ENCODE measurements at regions not wholly inside any gene's neighbourhood (a gene's known extent, or its start where the extent isn't known, plus 50 kb on each side); places are given as distances from the start of the nearest gene placed in this dataset.

- CTCF ChIA-PET (ENCODE audit: low intra/inter-chr PET ratio), result no interaction called here
- H3K9me1 ChIP-seq (ENCODE audit: control insufficient read depth, insufficient read depth, low read length), result no peaks in the 10 kb centered on the region
- H3K79me2 ChIP-seq (ENCODE audit: control insufficient read depth, insufficient read depth, low read length), result no peaks in the 10 kb centered on the region
- no peak overlapping the region for H3K27ac ChIP-seq (ENCODE audit: extremely low read depth, low read depth, low read length)
- no peaks in the 10 kb centered on the region; a peak in 1 of 5 replicates for H3K27me3 ChIP-seq (ENCODE audit: control insufficient read depth in 2 of 2, insufficient read depth in 2 of 2, low read length in 2 of 2)
- H3K4me2 ChIP-seq (ENCODE audit: insufficient read depth, low read length), result no peak overlapping the region
- no peaks in the 10 kb centered on the region for H3K36me3 ChIP-seq (ENCODE audit: control insufficient read depth, insufficient read depth, low read length)
- H2AFZ ChIP-seq (ENCODE audit: low read depth, low read length), result no peak overlapping the region
- 0% methylated on average over 3 of the region's 4 CpGs for WGBS (ENCODE audit: insufficient coverage, low coverage, missing lambda C conversion rate)
- no TSS peak for BruUV-seq (replicated peaks)
- in situ Hi-C loops (cut with MboI) (no loop called here), intact Hi-C loops (cut with micrococcal nuclease) (no loop called here)
- DNase-seq (ENCODE audit: extremely low read depth in 1 of 4, low spot score in 3 of 4), result no peak
- H3K9ac ChIP-seq (ENCODE audit: insufficient read depth in 1 of 2, low read depth in 2 of 2, low read length in 2 of 2), result no peak overlapping the region
- H3K4me3 ChIP-seq, result no peak overlapping the region
- POLR2A ChIA-PET, result no interaction called here
- ATAC-seq, result no peak
- H3K4me1 ChIP-seq (replicated peaks in 1 of 2; ENCODE audit: control insufficient read depth in 2 of 2, insufficient read depth in 2 of 2, low read length in 2 of 2), result no peaks in the 10 kb centered on the region
- no peak for FAIRE-seq
- H3K9me3 ChIP-seq (replicated peaks; ENCODE audit: control insufficient read depth, insufficient read depth, low read depth, low read length), result no peaks in the 10 kb centered on the region
- no peaks in the 10 kb centered on the region for H4K20me1 ChIP-seq (replicated peaks; ENCODE audit: control insufficient read depth, insufficient read depth, low read length)
- TF ChIP-seq, protein P1, sequence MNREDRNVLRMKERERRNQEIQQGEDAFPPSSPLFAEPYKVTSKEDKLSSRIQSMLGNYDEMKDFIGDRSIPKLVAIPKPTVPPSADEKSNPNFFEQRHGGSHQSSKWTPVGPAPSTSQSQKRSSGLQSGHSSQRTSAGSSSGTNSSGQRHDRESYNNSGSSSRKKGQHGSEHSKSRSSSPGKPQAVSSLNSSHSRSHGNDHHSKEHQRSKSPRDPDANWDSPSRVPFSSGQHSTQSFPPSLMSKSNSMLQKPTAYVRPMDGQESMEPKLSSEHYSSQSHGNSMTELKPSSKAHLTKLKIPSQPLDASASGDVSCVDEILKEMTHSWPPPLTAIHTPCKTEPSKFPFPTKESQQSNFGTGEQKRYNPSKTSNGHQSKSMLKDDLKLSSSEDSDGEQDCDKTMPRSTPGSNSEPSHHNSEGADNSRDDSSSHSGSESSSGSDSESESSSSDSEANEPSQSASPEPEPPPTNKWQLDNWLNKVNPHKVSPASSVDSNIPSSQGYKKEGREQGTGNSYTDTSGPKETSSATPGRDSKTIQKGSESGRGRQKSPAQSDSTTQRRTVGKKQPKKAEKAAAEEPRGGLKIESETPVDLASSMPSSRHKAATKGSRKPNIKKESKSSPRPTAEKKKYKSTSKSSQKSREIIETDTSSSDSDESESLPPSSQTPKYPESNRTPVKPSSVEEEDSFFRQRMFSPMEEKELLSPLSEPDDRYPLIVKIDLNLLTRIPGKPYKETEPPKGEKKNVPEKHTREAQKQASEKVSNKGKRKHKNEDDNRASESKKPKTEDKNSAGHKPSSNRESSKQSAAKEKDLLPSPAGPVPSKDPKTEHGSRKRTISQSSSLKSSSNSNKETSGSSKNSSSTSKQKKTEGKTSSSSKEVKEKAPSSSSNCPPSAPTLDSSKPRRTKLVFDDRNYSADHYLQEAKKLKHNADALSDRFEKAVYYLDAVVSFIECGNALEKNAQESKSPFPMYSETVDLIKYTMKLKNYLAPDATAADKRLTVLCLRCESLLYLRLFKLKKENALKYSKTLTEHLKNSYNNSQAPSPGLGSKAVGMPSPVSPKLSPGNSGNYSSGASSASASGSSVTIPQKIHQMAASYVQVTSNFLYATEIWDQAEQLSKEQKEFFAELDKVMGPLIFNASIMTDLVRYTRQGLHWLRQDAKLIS (CRISPR knock-in tag; IDR thresholded peaks at IDR 0.05), result no peak
- TF ChIP-seq DIDO1 (tag; IDR thresholded peaks at IDR 0.05; ENCODE audit: low read depth), result no peak
- TF ChIP-seq KDM5B (IDR thresholded peaks at IDR 0.05; ENCODE audit: insufficient replicate concordance, low read depth, low read length), result no peak
- no peak for TF ChIP-seq BRD9 (IDR thresholded peaks at IDR 0.05; ENCODE audit: low read depth, partially characterized antibody)
- TF ChIP-seq BACH1 (tag; IDR thresholded peaks at IDR 0.05), result no peak
- TF ChIP-seq, protein P2, sequence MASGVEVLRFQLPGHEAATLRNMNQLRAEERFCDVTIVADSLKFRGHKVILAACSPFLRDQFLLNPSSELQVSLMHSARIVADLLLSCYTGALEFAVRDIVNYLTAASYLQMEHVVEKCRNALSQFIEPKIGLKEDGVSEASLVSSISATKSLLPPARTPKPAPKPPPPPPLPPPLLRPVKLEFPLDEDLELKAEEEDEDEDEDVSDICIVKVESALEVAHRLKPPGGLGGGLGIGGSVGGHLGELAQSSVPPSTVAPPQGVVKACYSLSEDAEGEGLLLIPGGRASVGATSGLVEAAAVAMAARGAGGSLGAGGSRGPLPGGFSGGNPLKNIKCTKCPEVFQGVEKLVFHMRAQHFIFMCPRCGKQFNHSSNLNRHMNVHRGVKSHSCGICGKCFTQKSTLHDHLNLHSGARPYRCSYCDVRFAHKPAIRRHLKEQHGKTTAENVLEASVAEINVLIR (CRISPR knock-in tag; IDR thresholded peaks at IDR 0.05), result no peak
- no peak for TF ChIP-seq E2F5 (CRISPR knock-in tag; IDR thresholded peaks at IDR 0.05)
- no peak for TF ChIP-seq ZNF277 (CRISPR knock-in tag; IDR thresholded peaks at IDR 0.05; ENCODE audit: borderline replicate concordance)
- no peak for TF ChIP-seq ZC3H4 (CRISPR knock-in tag; IDR thresholded peaks at IDR 0.05; ENCODE audit: borderline replicate concordance)
- no peak for TF ChIP-seq NCOA4 (IDR thresholded peaks at IDR 0.05; ENCODE audit: partially characterized antibody)
- TF ChIP-seq, protein P3, sequence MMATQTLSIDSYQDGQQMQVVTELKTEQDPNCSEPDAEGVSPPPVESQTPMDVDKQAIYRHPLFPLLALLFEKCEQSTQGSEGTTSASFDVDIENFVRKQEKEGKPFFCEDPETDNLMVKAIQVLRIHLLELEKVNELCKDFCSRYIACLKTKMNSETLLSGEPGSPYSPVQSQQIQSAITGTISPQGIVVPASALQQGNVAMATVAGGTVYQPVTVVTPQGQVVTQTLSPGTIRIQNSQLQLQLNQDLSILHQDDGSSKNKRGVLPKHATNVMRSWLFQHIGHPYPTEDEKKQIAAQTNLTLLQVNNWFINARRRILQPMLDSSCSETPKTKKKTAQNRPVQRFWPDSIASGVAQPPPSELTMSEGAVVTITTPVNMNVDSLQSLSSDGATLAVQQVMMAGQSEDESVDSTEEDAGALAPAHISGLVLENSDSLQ (IDR thresholded peaks at IDR 0.05), result no peak
- no peak for TF ChIP-seq ZFP91 (CRISPR knock-in tag; IDR thresholded peaks at IDR 0.05)
These were observed 211.1 kb upstream of the TBX3 start for GRCh38 chr12:114895081-114895480.

Data from K562 (cell line).